ENCODE measurements at regions not wholly inside any gene's neighbourhood (a gene's known extent, or its start where the extent isn't known, plus 50 kb on each side); places are given as distances from the start of the nearest gene placed in this dataset.
A peak's percentile ranks its signal among the peaks of the same experiment; 100 is the strongest.

DNA sequence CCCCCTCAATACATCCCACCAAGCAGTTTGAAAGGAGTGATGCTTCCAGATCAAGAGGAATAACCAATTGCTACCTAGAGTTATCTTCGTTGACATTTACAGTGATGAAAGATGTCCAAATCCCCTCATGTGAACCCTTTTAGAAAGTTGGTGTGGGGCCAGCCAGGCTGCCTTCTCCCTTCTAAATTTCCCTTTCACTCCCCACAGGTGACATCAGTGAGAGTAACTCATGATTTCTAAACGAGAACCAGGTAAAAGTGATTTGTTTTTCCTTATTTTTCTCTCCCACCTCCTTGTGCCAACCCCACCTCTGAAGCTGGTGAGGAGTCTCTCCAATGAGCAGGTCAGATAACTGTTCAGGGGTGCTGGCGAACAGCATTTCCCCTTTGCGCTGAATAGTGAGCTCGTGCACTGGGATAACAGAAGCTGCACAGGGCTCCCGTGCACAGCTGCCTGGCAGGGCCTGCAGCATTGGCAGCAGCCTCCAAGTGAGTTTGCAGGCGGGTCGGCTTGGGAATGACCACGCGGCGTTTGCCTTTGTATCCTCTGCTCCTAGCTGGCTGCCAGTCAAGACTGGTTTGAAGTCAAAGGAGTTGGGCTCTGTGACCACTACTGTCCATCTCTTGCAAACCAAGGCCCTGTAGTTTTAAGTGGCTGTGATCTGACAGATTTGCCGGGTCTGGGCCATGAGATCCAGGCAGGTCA lies 70.2 kb upstream of the CORO2B start:
- no peaks in the 10 kb centered on the region for H3K36me3 ChIP-seq (ENCODE audit: control insufficient read depth, insufficient read depth, low read length)
- DNase-seq (ENCODE audit: low read depth in 2 of 2): no peak
- H3K4me2 ChIP-seq (ENCODE audit: extremely low read depth, insufficient read depth, low read length): no peak overlapping the region
- H3K4me1 ChIP-seq (ENCODE audit: control insufficient read depth, extremely low read depth, insufficient read depth, low read length): peaks cover 2% of the 10 kb centered on the region
- H3K9me3 ChIP-seq (ENCODE audit: control insufficient read depth, insufficient read depth, low read depth, low read length): no peaks in the 10 kb centered on the region
- H2AFZ ChIP-seq (ENCODE audit: low read length): no peak overlapping the region
- H4K20me1 ChIP-seq (ENCODE audit: control insufficient read depth, extremely low read depth, insufficient read depth, low read length): no peaks in the 10 kb centered on the region
- H3K79me2 ChIP-seq (ENCODE audit: control insufficient read depth, insufficient read depth, low read length): no peaks in the 10 kb centered on the region
- no peak overlapping the region for H3K27ac ChIP-seq (ENCODE audit: insufficient read depth, low read length)
- peaks cover 8% of the 10 kb centered on the region for H3K27me3 ChIP-seq (ENCODE audit: control insufficient read depth, insufficient read depth, low read length)
- H3K9ac ChIP-seq (ENCODE audit: insufficient read depth, low read length): no peak overlapping the region
- no peak overlapping the region for H3K4me3 ChIP-seq (replicated peaks in 1 of 4; ENCODE audit: control extremely low read depth in 1 of 4, insufficient read depth in 1 of 4, low read depth in 3 of 4, low read length in 4 of 4)
- TF ChIP-seq EZH2 (IDR thresholded peaks at IDR 0.05; ENCODE audit: low read length, missing control alignments) (no peak), CTCF (conservative IDR thresholded peaks at IDR 0.05 in 1 of 2, IDR thresholded peaks at IDR 0.05 in 1 of 2; ENCODE audit: low read depth in 1 of 2, low read length in 2 of 2) (no peak)

DNA sequence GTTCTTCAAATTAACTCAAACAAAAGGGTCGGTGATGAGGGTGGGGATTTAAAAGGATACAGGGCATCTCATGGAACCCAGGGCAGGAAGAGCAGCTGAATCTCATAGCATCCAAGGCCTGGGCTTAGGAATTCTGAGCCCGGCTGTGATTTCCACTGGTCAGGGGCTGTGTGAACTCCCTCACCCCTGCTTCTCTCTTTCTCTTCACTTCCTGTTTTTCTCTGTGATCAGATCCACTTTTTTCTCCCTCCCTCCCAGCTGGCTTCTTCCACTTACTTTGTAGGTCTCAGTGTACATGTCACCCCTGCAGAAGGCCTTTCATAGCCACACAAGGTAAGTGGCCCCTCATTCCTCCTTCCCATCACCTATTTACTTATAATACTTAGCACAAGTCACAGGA lies 68.2 kb upstream of the CORO2B start:
- Histone ChIP-seq H4K20me1 (ENCODE audit: control insufficient read depth, extremely low read depth, insufficient read depth, low read length) (no peaks in the 10 kb centered on the region), H3K4me3 (replicated peaks in 1 of 4; ENCODE audit: control extremely low read depth in 1 of 4, insufficient read depth in 1 of 4, low read depth in 3 of 4, low read length in 4 of 4) (no peak overlapping the region), H3K9ac (ENCODE audit: insufficient read depth, low read length) (no peak overlapping the region), H3K27me3 (ENCODE audit: control insufficient read depth, insufficient read depth, low read length) (peaks cover 6% of the 10 kb centered on the region), H3K4me2 (ENCODE audit: extremely low read depth, insufficient read depth, low read length) (no peak overlapping the region), H3K4me1 (ENCODE audit: control insufficient read depth, extremely low read depth, insufficient read depth, low read length) (peaks cover 2% of the 10 kb centered on the region), H2AFZ (ENCODE audit: low read length) (no peak overlapping the region), H3K36me3 (ENCODE audit: control insufficient read depth, insufficient read depth, low read length) (no peaks in the 10 kb centered on the region), H3K9me3 (ENCODE audit: control insufficient read depth, insufficient read depth, low read depth, low read length) (no peaks in the 10 kb centered on the region), H3K27ac (ENCODE audit: insufficient read depth, low read length) (no peak overlapping the region), H3K79me2 (ENCODE audit: control insufficient read depth, insufficient read depth, low read length) (no peaks in the 10 kb centered on the region)
- TF ChIP-seq CTCF (conservative IDR thresholded peaks at IDR 0.05 in 1 of 2, IDR thresholded peaks at IDR 0.05 in 1 of 2; ENCODE audit: low read depth in 1 of 2, low read length in 2 of 2): no peak
- no peak for TF ChIP-seq EZH2 (IDR thresholded peaks at IDR 0.05; ENCODE audit: low read length, missing control alignments)
- DNase-seq (ENCODE audit: low read depth in 2 of 2): no peak

DNA sequence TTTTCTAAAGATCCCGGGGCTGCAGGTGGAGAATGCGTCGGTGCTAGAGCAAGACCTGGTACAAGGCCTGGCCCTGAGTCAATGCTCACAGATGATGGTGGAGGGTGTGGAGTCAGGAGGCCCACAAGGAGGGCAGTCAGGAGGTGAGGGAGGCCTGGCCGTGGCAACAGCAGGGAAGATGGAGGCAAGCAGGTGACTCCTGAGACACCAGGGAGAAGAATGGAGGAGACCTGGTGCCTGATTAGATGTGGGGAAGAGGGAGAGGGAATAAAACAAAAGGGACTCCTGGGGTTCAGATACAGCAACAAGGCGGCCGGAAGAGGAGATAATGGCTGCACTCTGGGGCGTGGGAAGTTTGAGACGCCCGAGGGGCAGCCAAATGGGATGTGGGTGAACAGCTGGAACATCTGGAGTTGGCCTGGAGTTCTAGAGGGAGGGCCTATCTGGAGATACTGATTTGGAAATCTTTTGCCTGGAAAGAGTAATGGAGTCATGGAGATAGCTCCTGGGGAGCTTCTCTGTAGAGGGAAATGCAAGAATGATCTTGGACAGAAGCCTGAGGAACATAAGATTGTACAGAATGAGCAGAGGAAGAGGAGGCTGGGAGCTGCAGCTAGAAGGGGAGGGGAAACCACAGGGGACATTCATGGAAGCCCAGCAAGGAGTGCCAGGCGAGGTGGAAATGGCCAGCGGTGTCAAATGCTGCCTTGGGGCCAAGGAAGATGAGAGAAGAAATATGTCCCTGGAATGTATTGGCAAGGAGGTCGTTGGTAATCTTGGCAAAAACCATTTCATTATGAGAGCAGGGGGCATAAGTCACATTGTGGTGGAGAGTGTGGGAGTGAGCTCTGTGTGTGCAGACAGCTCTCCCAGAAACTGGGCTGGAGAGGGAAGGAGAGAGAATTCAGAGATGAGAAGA lies 67.5 kb upstream of the CORO2B start:
- Histone ChIP-seq H2AFZ (ENCODE audit: low read length) (no peak overlapping the region), H4K20me1 (ENCODE audit: control insufficient read depth, extremely low read depth, insufficient read depth, low read length) (no peaks in the 10 kb centered on the region), H3K36me3 (ENCODE audit: control insufficient read depth, insufficient read depth, low read length) (no peaks in the 10 kb centered on the region), H3K9me3 (ENCODE audit: control insufficient read depth, insufficient read depth, low read depth, low read length) (no peaks in the 10 kb centered on the region), H3K4me2 (ENCODE audit: extremely low read depth, insufficient read depth, low read length) (no peak overlapping the region), H3K27ac (ENCODE audit: insufficient read depth, low read length) (no peak overlapping the region), H3K9ac (ENCODE audit: insufficient read depth, low read length) (no peak overlapping the region), H3K4me1 (ENCODE audit: control insufficient read depth, extremely low read depth, insufficient read depth, low read length) (peaks cover 2% of the 10 kb centered on the region), H3K27me3 (ENCODE audit: control insufficient read depth, insufficient read depth, low read length) (peaks cover 5% of the 10 kb centered on the region), H3K4me3 (replicated peaks in 1 of 4; ENCODE audit: control extremely low read depth in 1 of 4, insufficient read depth in 1 of 4, low read depth in 3 of 4, low read length in 4 of 4) (no peak overlapping the region), H3K79me2 (ENCODE audit: control insufficient read depth, insufficient read depth, low read length) (no peaks in the 10 kb centered on the region)
- TF ChIP-seq EZH2 (IDR thresholded peaks at IDR 0.05; ENCODE audit: low read length, missing control alignments) (no peak), CTCF (conservative IDR thresholded peaks at IDR 0.05 in 1 of 2, IDR thresholded peaks at IDR 0.05 in 1 of 2; ENCODE audit: low read depth in 1 of 2, low read length in 2 of 2) (no peak)
- peak; percentile 48 to 94 for DNase-seq (ENCODE audit: low read depth in 2 of 2)
